OCI-M2 (cell line): ENCODE measurements at regions not wholly inside any gene's neighbourhood (a gene's known extent, or its start where the extent isn't known, plus 50 kb on each side); places are given as distances from the start of the nearest gene placed in this dataset.
"Not testable (repeated sequence)": the region's sequence is repeated elsewhere in the genome, so short reads cannot be mapped to it uniquely, and the experiment has no call there.

Source experiments
- DNase-seq: peaks from one replicate; lab custom pipeline; 2025; ENCODE audit not compliant: unreplicated experiment; lab: John Stamatoyannopoulos, UW

GRCh38 chr2:215863687-215864086 is 149.7 kb downstream of the MREG start:
- DNase-seq = no peak

- no peak for DNase-seq
Observed at GRCh38 chr2:215862351-215862771, 151.0 kb downstream of the MREG start.

GRCh38 chr2:215861607-215862350 is 151.6 kb downstream of the MREG start:
- DNase-seq = peak; percentile 6

GRCh38 chr2:215856080-215856479 is 157.3 kb downstream of the MREG start:
- no peak for DNase-seq

- DNase-seq = not testable (repeated sequence)
Observed at GRCh38 chr2:215855308-215855707, 158.0 kb downstream of the MREG start.

GRCh38 chr2:215854008-215854407 is 159.3 kb downstream of the MREG start:
- DNase-seq = no peak

- DNase-seq = no peak
Observed at GRCh38 chr2:215851696-215852095, 161.7 kb downstream of the MREG start.

GRCh38 chr2:215851082-215851481 is 162.3 kb downstream of the MREG start:
- no peak for DNase-seq

- DNase-seq = no peak
Observed at GRCh38 chr2:215850380-215850779, 163.0 kb downstream of the MREG start.

GRCh38 chr2:215849771-215850170 is 163.6 kb downstream of the MREG start:
- no peak for DNase-seq

GRCh38 chr2:215848698-215849097 is 164.7 kb downstream of the MREG start:
- DNase-seq = no peak

- no peak for DNase-seq
Observed at GRCh38 chr2:215848146-215848545, 165.2 kb downstream of the MREG start.

- no peak for DNase-seq
Observed at GRCh38 chr2:215847718-215848117, 165.6 kb downstream of the MREG start.

GRCh38 chr2:215847056-215847455 is 166.3 kb downstream of the MREG start:
- DNase-seq = no peak

GRCh38 chr2:215845839-215846586 is 167.3 kb downstream of the MREG start:
- DNase-seq = no peak

- DNase-seq = no peak
Observed at GRCh38 chr2:215843579-215843978, 169.8 kb downstream of the MREG start.

GRCh38 chr2:215841175-215841816 is 172.1 kb downstream of the MREG start:
- no peak for DNase-seq

GRCh38 chr2:215839816-215840215 is 173.5 kb downstream of the MREG start:
- DNase-seq = no peak

- DNase-seq = no peak
Observed at GRCh38 chr2:215839309-215839708, 174.0 kb downstream of the MREG start.

- no peak for DNase-seq
Observed at GRCh38 chr2:215836881-215837280, 176.5 kb downstream of the MREG start.

GRCh38 chr2:215835657-215836056 is 177.7 kb downstream of the MREG start:
- DNase-seq = no peak

- no peak for DNase-seq
Observed at GRCh38 chr2:215835231-215835630, 178.1 kb downstream of the MREG start.
